ENCODE measurements at regions not wholly inside any gene's neighbourhood (a gene's known extent, or its start where the extent isn't known, plus 50 kb on each side); places are given as distances from the start of the nearest gene placed in this dataset.

DNA sequence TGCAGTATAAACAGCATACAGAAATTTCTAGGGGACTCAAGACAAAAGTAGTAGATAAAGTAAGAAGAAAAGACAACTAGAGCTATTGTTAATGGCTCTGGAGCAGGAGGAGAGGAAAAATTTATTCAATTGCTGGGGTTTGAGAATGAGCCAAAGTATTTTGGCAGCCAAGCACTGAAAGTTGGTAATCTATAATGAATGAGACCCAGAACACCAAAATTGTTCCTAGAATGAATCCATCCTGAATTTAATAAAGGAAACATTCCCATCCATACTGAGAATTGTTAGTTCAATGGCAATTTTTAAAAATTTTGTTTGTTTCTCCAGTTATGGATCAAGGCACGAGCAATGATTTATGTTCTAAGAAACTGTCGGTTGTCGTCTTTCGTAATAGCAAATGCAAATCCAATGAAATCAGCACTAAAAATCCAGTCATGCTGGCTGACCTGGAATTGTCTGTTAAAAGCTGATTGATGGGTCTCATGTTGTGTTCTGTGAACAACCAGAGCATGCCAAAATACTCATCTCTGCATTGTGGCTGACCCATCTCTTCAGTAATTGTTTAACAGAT is 170.9 kb upstream of the LMNTD1 start:
- no peaks in the 10 kb centered on the region for H3K27me3 ChIP-seq (ENCODE audit: control insufficient read depth in 3 of 3, insufficient read depth in 3 of 3, low read length in 3 of 3)
- H3K36me3 ChIP-seq (ENCODE audit: control insufficient read depth in 3 of 3, insufficient read depth in 2 of 3, low read depth in 1 of 3, low read length in 3 of 3): no peaks in the 10 kb centered on the region
- no peak for FAIRE-seq
- H3K27ac ChIP-seq (ENCODE audit: low read depth in 1 of 3, low read length in 2 of 3): no peak overlapping the region
- H3K4me3 ChIP-seq (ENCODE audit: low read depth in 1 of 3, low read length in 3 of 3): no peak overlapping the region
- 75 to 87% (median 77%) methylated on average over 4 of the region's 4 CpGs for WGBS, 3 donors
- no peak for DNase-seq
- no peaks in the 10 kb centered on the region for H3K9me3 ChIP-seq (ENCODE audit: control insufficient read depth in 2 of 2, insufficient read depth in 1 of 2, low read depth in 1 of 2, low read length in 1 of 2)
- no peaks in the 10 kb centered on the region for H3K4me1 ChIP-seq (ENCODE audit: control insufficient read depth in 3 of 3, insufficient read depth in 2 of 3, low read depth in 1 of 3, low read length in 2 of 3)

DNA sequence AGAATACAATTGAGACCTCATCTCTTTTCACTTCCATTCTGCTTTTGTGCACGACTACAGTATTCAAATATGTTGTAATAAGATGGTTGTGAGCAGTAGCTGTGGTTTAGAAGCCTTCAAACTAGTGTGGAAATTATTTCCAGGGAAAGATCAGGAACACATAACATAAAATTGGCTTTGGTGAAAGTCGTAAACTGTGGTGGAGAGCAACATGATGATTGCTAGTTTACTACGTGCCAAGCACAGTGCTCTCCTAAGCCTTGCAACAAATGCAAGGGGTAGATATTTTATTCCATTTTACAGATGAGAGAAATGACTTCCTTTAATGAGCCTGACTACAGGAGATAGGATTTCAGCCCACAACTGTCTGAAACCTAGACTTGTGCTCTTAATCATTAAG is 172.4 kb upstream of the LMNTD1 start:
- DNase-seq: no peak
- Histone ChIP-seq H3K4me3 (ENCODE audit: low read depth in 1 of 3, low read length in 3 of 3) (no peak overlapping the region), H3K27me3 (ENCODE audit: control insufficient read depth in 3 of 3, insufficient read depth in 3 of 3, low read length in 3 of 3) (no peaks in the 10 kb centered on the region), H3K9me3 (ENCODE audit: control insufficient read depth in 2 of 2, insufficient read depth in 1 of 2, low read depth in 1 of 2, low read length in 1 of 2) (no peaks in the 10 kb centered on the region), H3K27ac (ENCODE audit: low read depth in 1 of 3, low read length in 2 of 3) (no peak overlapping the region), H3K36me3 (ENCODE audit: control insufficient read depth in 3 of 3, insufficient read depth in 2 of 3, low read depth in 1 of 3, low read length in 3 of 3) (no peaks in the 10 kb centered on the region), H3K4me1 (ENCODE audit: control insufficient read depth in 3 of 3, insufficient read depth in 2 of 3, low read depth in 1 of 3, low read length in 2 of 3) (no peaks in the 10 kb centered on the region)
- no peak for FAIRE-seq
- 67 to 77% (median 72%) methylated on average over 3 of the region's 3 CpGs for WGBS, 3 donors

DNA sequence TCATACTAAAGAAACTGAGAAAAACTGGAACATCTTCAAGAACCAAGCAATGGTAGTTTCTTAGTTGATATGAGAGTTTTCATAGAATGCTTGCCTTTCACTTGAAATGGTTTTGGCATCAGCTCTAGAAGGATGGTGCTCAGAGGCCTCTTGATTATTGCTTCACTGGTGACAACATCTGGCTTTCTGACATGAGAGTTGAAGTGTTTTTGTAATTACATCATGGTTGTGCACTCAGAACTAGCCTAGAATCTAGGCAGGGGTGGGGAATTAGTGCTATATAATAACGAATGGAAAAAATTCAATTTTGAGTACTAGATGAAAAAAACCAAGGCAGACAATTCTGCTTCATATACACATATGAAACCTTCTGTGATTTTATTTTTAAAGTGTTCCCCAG is 172.8 kb upstream of the LMNTD1 start:
- Histone ChIP-seq H3K4me1 (ENCODE audit: control insufficient read depth in 3 of 3, insufficient read depth in 2 of 3, low read depth in 1 of 3, low read length in 2 of 3) (no peaks in the 10 kb centered on the region), H3K4me3 (ENCODE audit: low read depth in 1 of 3, low read length in 3 of 3) (no peak overlapping the region), H3K9me3 (ENCODE audit: control insufficient read depth in 2 of 2, insufficient read depth in 1 of 2, low read depth in 1 of 2, low read length in 1 of 2) (no peaks in the 10 kb centered on the region), H3K27ac (ENCODE audit: low read depth in 1 of 3, low read length in 2 of 3) (no peak overlapping the region), H3K36me3 (ENCODE audit: control insufficient read depth in 3 of 3, insufficient read depth in 2 of 3, low read depth in 1 of 3, low read length in 3 of 3) (no peaks in the 10 kb centered on the region), H3K27me3 (ENCODE audit: control insufficient read depth in 3 of 3, insufficient read depth in 3 of 3, low read length in 3 of 3) (no peaks in the 10 kb centered on the region)
- DNase-seq (no peak), FAIRE-seq (no peak)
- 56 to 85% (median 73%) methylated on average over 1 of the region's 1 CpG for WGBS, 3 donors

DNA sequence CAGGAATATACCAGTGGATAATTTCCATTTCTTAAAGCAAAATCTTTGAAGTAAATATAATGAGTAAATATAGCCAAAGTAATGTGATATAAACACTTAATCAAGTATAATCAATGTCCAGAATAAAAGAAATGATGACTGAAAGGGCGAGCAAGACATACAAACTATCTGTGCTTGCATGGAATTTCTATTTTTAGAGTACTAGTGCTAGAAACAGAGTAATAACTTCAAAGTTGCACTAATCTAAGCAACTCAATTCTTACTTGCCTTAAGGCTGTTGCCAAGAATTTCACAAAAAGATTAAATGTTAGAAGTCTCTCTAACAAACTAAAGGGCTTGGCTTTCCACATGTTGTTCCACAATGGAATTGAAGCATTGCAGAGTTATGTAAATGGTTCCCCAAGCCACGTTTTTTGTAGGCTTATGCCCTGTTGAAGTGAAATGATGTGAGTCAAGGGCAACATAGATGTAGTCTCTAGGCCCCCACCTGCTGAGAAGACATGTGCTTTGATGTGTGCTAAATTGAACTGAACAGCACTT is 175.0 kb upstream of the LMNTD1 start:
- H3K9me3 ChIP-seq (ENCODE audit: control insufficient read depth in 2 of 2, insufficient read depth in 1 of 2, low read depth in 1 of 2, low read length in 1 of 2): no peaks in the 10 kb centered on the region
- no peaks in the 10 kb centered on the region for H3K27me3 ChIP-seq (ENCODE audit: control insufficient read depth in 3 of 3, insufficient read depth in 3 of 3, low read length in 3 of 3)
- H3K36me3 ChIP-seq (ENCODE audit: control insufficient read depth in 3 of 3, insufficient read depth in 2 of 3, low read depth in 1 of 3, low read length in 3 of 3): no peaks in the 10 kb centered on the region
- no peak for FAIRE-seq
- 42 to 50% (median 46%) methylated on average over 2 of the region's 2 CpGs for WGBS, 3 donors
- H3K4me3 ChIP-seq (ENCODE audit: low read depth in 1 of 3, low read length in 3 of 3): no peak overlapping the region
- DNase-seq: no peak
- H3K27ac ChIP-seq (ENCODE audit: low read depth in 1 of 3, low read length in 2 of 3): no peak overlapping the region
- H3K4me1 ChIP-seq (ENCODE audit: control insufficient read depth in 3 of 3, insufficient read depth in 2 of 3, low read depth in 1 of 3, low read length in 2 of 3): no peaks in the 10 kb centered on the region

DNA sequence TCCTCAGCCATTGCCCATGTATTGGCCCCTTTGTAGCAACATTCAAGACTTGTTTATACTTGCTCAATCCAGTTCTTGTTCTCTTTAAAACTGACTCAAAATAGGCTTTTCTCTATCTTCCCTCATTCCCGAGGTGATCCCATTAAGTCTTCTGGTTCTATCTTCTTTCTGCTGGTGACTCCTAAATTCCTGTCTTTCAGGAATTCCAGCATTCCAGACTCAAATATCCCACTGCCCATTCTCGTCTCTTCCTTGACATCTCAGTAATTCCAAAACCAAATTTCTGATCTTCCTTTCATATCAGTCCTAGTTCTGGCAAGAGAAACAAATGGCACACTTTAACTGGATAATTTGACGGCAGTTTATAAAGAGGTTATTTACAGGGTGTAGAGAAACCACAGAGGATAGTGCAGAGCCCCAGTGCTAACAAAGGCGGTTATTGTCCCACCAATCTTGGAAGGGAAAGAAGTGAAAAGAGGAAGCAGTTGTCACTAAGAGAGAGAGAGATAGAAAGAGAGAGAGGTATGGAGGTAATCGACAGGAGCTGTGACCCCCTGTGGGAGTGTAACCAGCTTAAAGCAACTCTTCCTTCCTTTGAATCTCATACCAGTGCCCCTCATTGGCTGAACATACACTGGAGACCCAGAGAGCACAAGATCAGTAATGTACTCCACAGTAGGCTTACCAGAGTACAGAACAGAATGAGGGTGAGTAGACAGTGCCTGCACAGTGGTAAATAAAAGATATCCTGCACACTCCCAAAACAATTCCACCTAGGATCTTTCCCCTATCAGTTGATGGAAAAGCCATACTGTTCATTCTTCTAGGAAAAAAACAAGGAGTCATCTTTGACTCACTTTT is 177.6 kb upstream of the LMNTD1 start:
- Histone ChIP-seq H3K27ac (ENCODE audit: low read depth in 1 of 3, low read length in 2 of 3) (no peak overlapping the region), H3K36me3 (ENCODE audit: control insufficient read depth in 3 of 3, insufficient read depth in 2 of 3, low read depth in 1 of 3, low read length in 3 of 3) (no peaks in the 10 kb centered on the region), H3K9me3 (ENCODE audit: control insufficient read depth in 2 of 2, insufficient read depth in 1 of 2, low read depth in 1 of 2, low read length in 1 of 2) (no peaks in the 10 kb centered on the region), H3K4me1 (ENCODE audit: control insufficient read depth in 3 of 3, insufficient read depth in 2 of 3, low read depth in 1 of 3, low read length in 2 of 3) (no peaks in the 10 kb centered on the region), H3K27me3 (ENCODE audit: control insufficient read depth in 3 of 3, insufficient read depth in 3 of 3, low read length in 3 of 3) (no peaks in the 10 kb centered on the region), H3K4me3 (ENCODE audit: low read depth in 1 of 3, low read length in 3 of 3) (no peak overlapping the region)
- 33 to 46% (median 40%) methylated on average over 5 of the region's 5 CpGs for WGBS, 3 donors
- DNase-seq: no peak
- FAIRE-seq: no peak

DNA sequence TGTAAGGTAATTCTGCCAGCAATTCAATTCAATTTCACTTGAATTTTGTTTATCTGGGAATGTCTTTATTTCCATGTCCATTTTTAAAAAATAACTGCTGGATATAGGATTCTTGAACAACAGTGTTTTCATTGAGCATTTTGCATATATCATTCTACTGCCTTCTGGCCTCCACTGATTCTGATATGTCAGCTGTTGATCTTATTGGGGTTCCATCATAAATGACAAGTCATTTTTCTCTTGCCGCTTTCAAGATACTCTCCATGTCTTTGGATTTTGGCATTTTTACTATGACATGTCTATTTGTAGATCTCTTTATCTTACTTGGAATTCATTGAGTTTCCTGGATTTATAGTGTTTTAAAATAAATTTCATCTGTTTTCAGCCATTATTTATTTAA is 180.5 kb upstream of the LMNTD1 start:
- no peak for FAIRE-seq
- WGBS, 3 donors: 98 to 100% (median 100%) methylated on average over 1 of the region's 1 CpG

DNA sequence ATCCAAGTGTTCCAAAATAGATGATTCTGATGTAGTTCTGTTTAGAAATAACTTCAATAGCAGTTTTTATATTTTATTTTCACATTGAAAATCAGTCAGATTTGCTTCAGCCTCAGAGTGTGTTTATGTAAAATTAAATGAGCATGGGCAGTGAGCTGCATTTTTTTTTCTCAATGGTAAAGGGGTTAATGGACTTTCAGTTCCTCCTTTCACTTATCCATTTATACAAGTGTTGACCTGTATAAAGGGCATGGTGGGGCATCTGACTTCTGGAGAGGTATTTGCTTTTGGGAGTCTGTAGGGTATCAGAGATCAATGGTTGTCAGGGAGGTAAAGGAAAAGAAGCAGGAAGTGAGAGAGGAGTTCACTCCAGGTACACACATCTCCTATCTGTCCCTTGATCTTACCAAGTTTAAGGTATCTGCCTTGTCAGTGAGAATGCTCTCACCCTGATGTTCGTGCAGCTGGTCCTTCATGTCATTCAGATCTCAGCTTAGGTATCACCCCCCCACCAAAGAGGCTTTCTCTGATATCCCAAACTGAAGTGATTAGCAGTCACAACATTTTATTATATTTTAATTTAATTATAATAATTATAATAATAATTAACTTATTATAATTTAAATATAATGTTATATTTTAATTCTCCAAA is 181.6 kb upstream of the LMNTD1 start:
- Histone ChIP-seq H3K36me3 (ENCODE audit: control insufficient read depth in 3 of 3, insufficient read depth in 2 of 3, low read depth in 1 of 3, low read length in 3 of 3) (no peaks in the 10 kb centered on the region), H3K27me3 (ENCODE audit: control insufficient read depth in 3 of 3, insufficient read depth in 3 of 3, low read length in 3 of 3) (no peaks in the 10 kb centered on the region), H3K9me3 (ENCODE audit: control insufficient read depth in 2 of 2, insufficient read depth in 1 of 2, low read depth in 1 of 2, low read length in 1 of 2) (peaks cover 0 to 14% of the 10 kb centered on the region in 2 donors), H3K4me3 (ENCODE audit: low read depth in 1 of 3, low read length in 3 of 3) (no peak overlapping the region), H3K27ac (ENCODE audit: low read depth in 1 of 3, low read length in 2 of 3) (no peak overlapping the region), H3K4me1 (ENCODE audit: control insufficient read depth in 3 of 3, insufficient read depth in 2 of 3, low read depth in 1 of 3, low read length in 2 of 3) (no peaks in the 10 kb centered on the region)
- WGBS, 3 donors: 65 to 75% (median 65%) methylated on average over 1 of the region's 1 CpG
- no peak for DNase-seq
- no peak for FAIRE-seq

More for the DNA sequence above, 180.5 kb upstream of the LMNTD1 start:
- H3K4me1 ChIP-seq (ENCODE audit: control insufficient read depth in 3 of 3, insufficient read depth in 2 of 3, low read depth in 1 of 3, low read length in 2 of 3): no peaks in the 10 kb centered on the region
- H3K9me3 ChIP-seq (ENCODE audit: control insufficient read depth in 2 of 2, insufficient read depth in 1 of 2, low read depth in 1 of 2, low read length in 1 of 2): peaks cover 0 to 11% of the 10 kb centered on the region in 2 donors
- no peak for DNase-seq
- no peaks in the 10 kb centered on the region for H3K27me3 ChIP-seq (ENCODE audit: control insufficient read depth in 3 of 3, insufficient read depth in 3 of 3, low read length in 3 of 3)
- no peak overlapping the region for H3K27ac ChIP-seq (ENCODE audit: low read depth in 1 of 3, low read length in 2 of 3)
- no peak overlapping the region for H3K4me3 ChIP-seq (ENCODE audit: low read depth in 1 of 3, low read length in 3 of 3)
- no peaks in the 10 kb centered on the region for H3K36me3 ChIP-seq (ENCODE audit: control insufficient read depth in 3 of 3, insufficient read depth in 2 of 3, low read depth in 1 of 3, low read length in 3 of 3)

DNA sequence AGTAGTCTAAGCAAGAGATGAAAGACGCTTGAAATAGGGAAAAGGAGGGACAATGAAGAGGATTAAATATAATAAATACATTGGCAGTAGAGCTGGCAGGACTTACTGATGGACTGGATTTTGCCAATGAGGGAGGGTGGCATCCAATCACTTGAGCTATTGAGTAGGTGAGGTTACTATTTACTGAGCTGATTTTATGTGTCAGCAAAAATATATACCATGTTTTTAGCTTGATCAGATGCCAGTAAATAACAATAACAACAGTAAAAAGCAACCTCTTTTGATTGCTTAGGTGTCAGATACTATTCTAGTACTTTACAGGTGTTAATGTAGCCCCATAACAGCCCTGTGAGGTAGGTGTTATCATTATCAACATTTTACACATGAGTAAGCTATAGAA is 187.5 kb upstream of the LMNTD1 start:
- 79 to 90% (median 81%) methylated on average over 1 of the region's 1 CpG for WGBS, 3 donors
- no peaks in the 10 kb centered on the region for H3K27me3 ChIP-seq (ENCODE audit: control insufficient read depth in 3 of 3, insufficient read depth in 3 of 3, low read length in 3 of 3)
- no peak overlapping the region for H3K4me3 ChIP-seq (ENCODE audit: low read depth in 1 of 3, low read length in 3 of 3)
- DNase-seq (no peak), FAIRE-seq (no peak)
- no peaks in the 10 kb centered on the region for H3K4me1 ChIP-seq (ENCODE audit: control insufficient read depth in 3 of 3, insufficient read depth in 2 of 3, low read depth in 1 of 3, low read length in 2 of 3)
- H3K9me3 ChIP-seq (ENCODE audit: control insufficient read depth in 2 of 2, insufficient read depth in 1 of 2, low read depth in 1 of 2, low read length in 1 of 2): peaks cover 0 to 14% of the 10 kb centered on the region in 2 donors
- no peak overlapping the region for H3K27ac ChIP-seq (ENCODE audit: low read depth in 1 of 3, low read length in 2 of 3)
- no peaks in the 10 kb centered on the region for H3K36me3 ChIP-seq (ENCODE audit: control insufficient read depth in 3 of 3, insufficient read depth in 2 of 3, low read depth in 1 of 3, low read length in 3 of 3)
